Peyer's patch (tissue), 4 donors: ENCODE measurements at regions not wholly inside any gene's neighbourhood (a gene's known extent, or its start where the extent isn't known, plus 50 kb on each side); places are given as distances from the start of the nearest gene placed in this dataset.

Source experiments
- DNase-seq, 3 donors: peaks; one replicate each; pipeline ENCODE4 v3.0.0-alpha.2; 2017 to 2019
- H3K27ac ChIP-seq, 4 donors: fragments of 200-600 bp; sonication (generic); one replicate each; pipeline ENCODE4 v1.5.1; 2016 to 2019
- H3K27me3 ChIP-seq, 2 donors: fragments of 200-600 bp; sonication (generic); one replicate each; pipeline ENCODE4 v1.5.1; 2019
- H3K36me3 ChIP-seq, 3 donors: fragments of 200-600 bp; sonication (generic); one replicate each; pipeline ENCODE4 v1.5.1; 2016 to 2019
- H3K4me1 ChIP-seq, 4 donors: fragments of 200-600 bp; sonication (generic); one replicate each; pipeline ENCODE4 v1.5.1; 2016 to 2019
- H3K4me3 ChIP-seq, 4 donors: fragments of 200-600 bp; sonication (generic); 1 replicate in 3 of 4; 2 replicates in 1 of 4; pipeline ENCODE4 v1.5.1; 2016 to 2019; ENCODE audit warnings: mild to moderate bottlenecking in 1 of 4
- H3K9me3 ChIP-seq, 4 donors: fragments of 200-600 bp; sonication (generic); one replicate each; pipeline ENCODE4 v1.5.1; 2016 to 2019; ENCODE audit warnings: mild to moderate bottlenecking in 1 of 4
- CTCF ChIP-seq, 6 experiments: fragments of 450-650 bp in 4 of 6; fragments of 200-600 bp in 2 of 6; sonication (generic) in 1 of 6; IDR thresholded peaks; one replicate each; pipeline ENCODE4 v1.5.1; 2017 to 2019; ENCODE audit warnings: antibody characterized with exemption in 6 of 6, mild to moderate bottlenecking in 3 of 6, moderate library complexity in 1 of 6
- POLR2A ChIP-seq, 2 donors: fragments of 450-650 bp; IDR thresholded peaks; one replicate each; pipeline ENCODE4 v1.5.1; 2017; ENCODE audit warnings: antibody characterized with exemption in 2 of 2, mild to moderate bottlenecking in 2 of 2, moderate library complexity in 2 of 2

GRCh38 chr2:196316050-196316430 lies 144.7 kb upstream of the STK17B start:
- H3K4me3 ChIP-seq = no peak overlapping the region
- no peak for DNase-seq
- H3K27me3 ChIP-seq = no peaks in the 10 kb centered on the region
- H3K27ac ChIP-seq = no peak overlapping the region
- H3K4me1 ChIP-seq = no peaks in the 10 kb centered on the region
- no peak for TF ChIP-seq CTCF (IDR thresholded peaks at IDR 0.05)
- TF ChIP-seq POLR2A (IDR thresholded peaks at IDR 0.05) = no peak
- no peaks in the 10 kb centered on the region for H3K9me3 ChIP-seq
- H3K36me3 ChIP-seq = no peaks in the 10 kb centered on the region

GRCh38 chr2:196318517-196319377 lies 147.4 kb upstream of the STK17B start:
- Histone ChIP-seq H3K9me3 (no peaks in the 10 kb centered on the region), H3K4me3 (no peak overlapping the region), H3K27me3 (no peaks in the 10 kb centered on the region), H3K27ac (no peak overlapping the region), H3K4me1 (no peaks in the 10 kb centered on the region), H3K36me3 (no peaks in the 10 kb centered on the region)
- TF ChIP-seq CTCF (IDR thresholded peaks at IDR 0.05) (no peak), POLR2A (IDR thresholded peaks at IDR 0.05) (no peak)
- no peak for DNase-seq

- no peak for DNase-seq
- Histone ChIP-seq H3K4me3 (no peak overlapping the region), H3K4me1 (no peaks in the 10 kb centered on the region), H3K9me3 (no peaks in the 10 kb centered on the region), H3K36me3 (no peaks in the 10 kb centered on the region), H3K27me3 (no peaks in the 10 kb centered on the region), H3K27ac (no peak overlapping the region)
- TF ChIP-seq POLR2A (IDR thresholded peaks at IDR 0.05) = no peak
- TF ChIP-seq CTCF (IDR thresholded peaks at IDR 0.05) = no peak
Measured at GRCh38 chr2:196322973-196323810, 151.8 kb upstream of the STK17B start.

- TF ChIP-seq CTCF (IDR thresholded peaks at IDR 0.05) (no peak), POLR2A (IDR thresholded peaks at IDR 0.05) (no peak)
- Histone ChIP-seq H3K36me3 (no peaks in the 10 kb centered on the region), H3K4me3 (no peak overlapping the region), H3K9me3 (no peaks in the 10 kb centered on the region), H3K27me3 (no peaks in the 10 kb centered on the region), H3K4me1 (no peaks in the 10 kb centered on the region), H3K27ac (no peak overlapping the region)
- no peak for DNase-seq
Measured at GRCh38 chr2:196324211-196324610, 152.8 kb upstream of the STK17B start.

GRCh38 chr2:196328088-196328680 lies 156.8 kb upstream of the STK17B start:
- Histone ChIP-seq H3K36me3 (no peaks in the 10 kb centered on the region), H3K4me1 (no peaks in the 10 kb centered on the region), H3K4me3 (no peak overlapping the region), H3K27me3 (no peaks in the 10 kb centered on the region), H3K27ac (no peak overlapping the region), H3K9me3 (no peaks in the 10 kb centered on the region)
- TF ChIP-seq POLR2A (IDR thresholded peaks at IDR 0.05) = no peak
- TF ChIP-seq CTCF (IDR thresholded peaks at IDR 0.05) = no peak
- no peak for DNase-seq
